HG02938 (cell line): ENCODE measurements at regions not wholly inside any gene's neighbourhood (a gene's known extent, or its start where the extent isn't known, plus 50 kb on each side); places are given as distances from the start of the nearest gene placed in this dataset.

Experiments used
- ATAC-seq: cut with Tn5 transposase; IDR thresholded peaks from one replicate; pipeline ENCODE4 v1.9.1; 2021; ENCODE audit warnings: mild to moderate bottlenecking, moderate library complexity; ENCODE audit not compliant: unreplicated experiment

DNA sequence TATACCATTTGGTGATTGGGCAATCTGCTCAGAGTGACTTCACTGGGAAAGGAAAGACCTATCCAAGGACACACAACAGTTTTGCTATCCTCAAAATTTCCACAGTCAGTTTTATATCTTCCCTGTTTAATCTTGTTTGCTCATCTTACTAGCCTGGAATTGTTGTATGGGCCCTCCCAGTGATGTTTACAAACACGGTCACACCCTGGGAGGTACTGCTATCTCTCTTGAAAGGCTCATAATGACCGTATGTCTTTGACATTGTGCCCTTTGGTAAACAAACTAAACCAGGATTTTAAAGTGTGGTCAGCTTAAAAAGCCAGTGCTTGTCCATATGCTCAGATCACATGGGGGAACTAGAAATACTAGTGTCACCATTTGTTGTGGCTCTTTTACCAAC lies 277.0 kb downstream of the CDH2 start:
- ATAC-seq, result no peak

DNA sequence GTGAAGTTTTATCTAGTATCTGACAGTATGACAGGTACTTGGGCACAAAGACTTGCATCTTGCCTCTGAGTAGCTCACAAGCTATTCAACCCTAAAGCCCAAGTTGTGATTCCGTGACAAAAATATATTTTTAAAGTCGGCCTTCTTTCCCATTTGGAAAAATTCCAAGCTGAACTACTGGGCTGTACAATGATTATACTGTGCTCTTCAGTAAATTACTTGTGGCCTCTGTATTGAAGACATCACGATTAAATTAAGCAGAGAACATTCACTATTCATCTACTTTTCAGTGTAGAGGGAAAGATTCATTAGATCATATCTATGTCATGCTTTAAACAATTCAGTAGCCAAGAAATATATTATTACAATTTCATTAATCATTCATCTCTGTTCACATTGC lies 282.2 kb downstream of the CDH2 start:
- no peak for ATAC-seq

DNA sequence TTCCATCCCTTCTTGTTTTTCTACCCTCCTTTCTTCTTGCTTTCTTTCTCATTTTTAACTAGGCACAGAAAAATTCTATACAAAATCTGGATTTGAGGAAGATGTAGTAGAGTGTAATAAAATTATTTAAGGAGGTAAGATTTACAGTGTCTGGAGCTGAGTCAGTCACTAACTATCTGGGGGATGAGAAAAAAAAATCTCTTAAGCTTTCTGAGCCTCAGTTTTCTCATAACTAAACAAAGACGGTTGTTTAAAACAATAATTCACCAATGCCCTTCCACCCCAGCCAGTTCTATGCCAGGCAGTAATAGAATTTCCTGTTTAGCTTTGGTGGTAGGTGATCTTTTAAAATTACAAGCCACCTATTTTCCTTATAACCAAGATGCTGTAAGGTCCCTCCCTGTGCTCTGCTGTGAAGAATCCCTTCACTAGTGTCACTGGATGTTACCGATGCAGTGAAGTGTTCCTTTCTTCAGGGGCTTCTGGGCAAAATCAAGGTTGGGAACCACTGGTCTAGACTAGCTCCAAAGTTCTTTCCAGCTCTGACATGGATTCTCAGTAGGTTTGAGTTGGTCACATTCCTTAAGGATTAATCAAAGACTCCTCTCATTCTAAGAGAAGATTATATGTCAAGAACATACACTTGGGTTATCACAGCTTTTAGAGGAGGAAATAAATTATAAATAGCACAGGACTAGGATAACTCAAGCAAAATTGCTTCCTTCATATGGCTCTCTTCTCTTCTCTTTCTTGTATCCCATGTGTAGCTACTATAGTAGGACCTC lies 289.0 kb downstream of the CDH2 start:
- ATAC-seq, result no peak

DNA sequence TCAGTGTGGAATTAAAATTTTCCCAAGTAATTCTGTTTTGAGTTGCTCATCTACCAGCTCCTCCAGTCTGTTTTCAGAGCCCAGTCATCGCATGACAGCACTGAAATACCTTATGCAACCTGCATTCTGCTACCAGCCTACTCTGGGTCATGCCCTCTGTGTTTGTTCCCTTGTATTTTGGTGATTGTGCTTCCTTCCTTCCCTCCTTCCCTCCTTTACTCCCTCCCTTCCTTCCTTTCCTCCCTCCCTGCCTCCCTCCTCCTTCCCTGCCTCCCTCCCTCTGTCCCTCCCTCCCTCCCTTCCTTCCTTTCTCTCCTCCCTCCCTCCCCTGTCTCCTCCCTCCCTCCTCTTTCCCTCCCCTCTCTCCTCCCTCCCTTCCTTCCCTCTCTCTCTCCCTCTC lies 289.6 kb downstream of the CDH2 start:
- ATAC-seq, result no peak

- no peak for ATAC-seq
Measured at GRCh38 chr18:27879540-27879939, 297.4 kb downstream of the CDH2 start.

GRCh38 chr18:27871726-27872125 lies 305.2 kb downstream of the CDH2 start:
- ATAC-seq, result no peak

- ATAC-seq, result no peak
Measured at GRCh38 chr18:27869735-27870134, 307.2 kb downstream of the CDH2 start.

GRCh38 chr18:27865431-27865830 lies 311.5 kb downstream of the CDH2 start:
- no peak for ATAC-seq

- ATAC-seq, result no peak
Measured at GRCh38 chr18:27863780-27864430, 313.0 kb downstream of the CDH2 start.

GRCh38 chr18:27862041-27862682 lies 314.8 kb downstream of the CDH2 start:
- no peak for ATAC-seq

GRCh38 chr18:27861539-27861938 lies 315.4 kb downstream of the CDH2 start:
- ATAC-seq, result no peak

DNA sequence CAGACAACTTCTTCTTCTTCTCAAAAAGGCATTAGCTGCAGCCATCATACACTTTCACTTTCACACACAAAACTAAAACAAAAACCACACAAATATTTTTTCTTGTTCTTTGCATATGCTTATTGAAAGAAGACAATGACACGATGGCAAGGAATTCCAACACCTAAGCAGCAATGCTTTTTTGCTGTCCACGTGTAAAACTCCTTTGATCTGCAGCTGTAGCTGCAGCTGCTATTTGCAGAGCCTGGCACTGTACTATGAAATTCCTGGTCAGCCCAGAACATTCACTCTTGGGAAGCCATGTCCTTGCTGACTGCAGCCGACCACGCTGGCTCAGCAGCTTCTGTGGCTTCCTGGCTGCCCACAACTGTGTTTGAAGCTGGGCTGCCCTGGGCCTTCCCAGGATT lies 316.2 kb downstream of the CDH2 start:
- ATAC-seq, result no peak

GRCh38 chr18:27860011-27860410 lies 316.9 kb downstream of the CDH2 start:
- no peak for ATAC-seq

- ATAC-seq, result no peak
Measured at GRCh38 chr18:27856820-27857219, 320.1 kb downstream of the CDH2 start.

GRCh38 chr18:27855486-27855885 lies 321.4 kb downstream of the CDH2 start:
- no peak for ATAC-seq

DNA sequence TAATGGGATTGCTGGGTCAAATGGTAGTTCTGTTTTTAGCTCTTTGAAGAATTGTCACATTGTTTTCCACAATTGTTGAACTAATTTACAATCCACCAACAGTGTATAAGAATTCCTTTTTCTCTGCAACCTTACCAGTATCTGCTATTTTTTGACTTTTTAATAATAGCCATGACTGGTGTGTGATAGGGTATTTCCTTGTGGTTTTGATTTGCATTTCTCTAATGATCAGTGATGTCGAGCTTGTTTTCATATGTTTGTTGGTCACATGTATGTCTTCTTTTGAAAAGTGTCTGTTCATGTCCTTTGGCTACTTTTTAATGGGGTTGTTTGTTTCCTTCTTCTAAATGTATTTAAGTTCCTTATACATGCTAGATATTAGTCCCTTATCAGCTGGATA lies 322.3 kb downstream of the CDH2 start:
- ATAC-seq, result no peak

DNA sequence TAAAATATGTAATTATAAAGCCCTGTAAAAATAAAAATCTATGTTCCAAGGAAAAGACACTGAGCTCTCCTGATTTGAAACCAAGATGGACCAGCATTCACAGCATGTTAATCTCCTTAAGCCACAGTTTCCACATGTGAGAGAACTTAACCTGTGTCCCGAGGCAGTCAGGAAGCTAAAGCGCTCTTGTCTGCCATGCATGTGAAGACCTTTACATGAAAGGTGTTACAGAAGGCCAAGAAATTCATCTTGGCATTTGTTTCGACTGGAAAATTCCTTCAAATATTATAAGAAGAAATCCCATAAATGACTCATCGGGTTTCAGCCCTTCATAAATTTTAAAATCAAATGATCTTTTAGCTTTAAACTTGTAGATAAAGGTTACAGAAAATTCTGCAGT lies 328.6 kb downstream of the CDH2 start:
- no peak for ATAC-seq

- no peak for ATAC-seq
Measured at GRCh38 chr18:27847412-27847811, 329.5 kb downstream of the CDH2 start.

- ATAC-seq, result no peak
Measured at GRCh38 chr18:27845897-27846296, 331.0 kb downstream of the CDH2 start.

GRCh38 chr18:27843783-27844777 lies 332.9 kb downstream of the CDH2 start:
- ATAC-seq, result no peak

- no peak for ATAC-seq
Measured at GRCh38 chr18:27839141-27839540, 337.8 kb downstream of the CDH2 start.
